HCT116 (cell line): ENCODE measurements at regions not wholly inside any gene's neighbourhood (a gene's known extent, or its start where the extent isn't known, plus 50 kb on each side); places are given as distances from the start of the nearest gene placed in this dataset.

Experiments used
- ATAC-seq: fragments of 200-7000 bp; cut with Tn5 transposase; 2 replicates; pipeline ENCODE4 v1.9.1; 2020; ENCODE audit warnings: mild to moderate bottlenecking, moderate library complexity
- BruUV-seq: library from RNA; stranded (reverse); fragments of 400-500 nt; replicated peaks from 2 replicates; lab custom pipeline; 2021; lab: Mats Ljungman, UMichigan
- CTCF ChIA-PET: fragments of 300-600 bp; sonication (Branson Sonifier 250); formaldehyde crosslinking; loops from one replicate; lab custom pipeline; 2021; ENCODE audit warnings: antibody characterized with exemption; lab: Charles Lee
- POLR2A ChIA-PET: fragments of 300-600, 350-600 bp; sonication (Branson Sonifier 250); formaldehyde crosslinking; loops from one replicate; lab custom pipeline; 2021; ENCODE audit warnings: antibody characterized with exemption; lab: Charles Lee
- RAD21 ChIA-PET, 2 experiments: fragments of 300-600 bp; sonication (Branson Sonifier 250); formaldehyde crosslinking; loops; one replicate each; lab custom pipeline; 2023; ENCODE audit warnings: low total read pairs in 2 of 2; ENCODE audit not compliant: uncharacterized antibody in 2 of 2, unreplicated experiment in 2 of 2, low non-redundant PET in 1 of 2; lab: Charles Lee
- DNase-seq: peaks from one replicate; pipeline ENCODE4 v3.0.0-alpha.2; 2010; ENCODE audit warnings: low read depth, low spot score
- H2AFZ ChIP-seq: fragments of 200-600 bp; shearing (Covaris generic), sonication (generic); 2 replicates; pipeline ENCODE4 v1.6.1; 2017; ENCODE audit warnings: low read depth, mixed run types, mixed read lengths, antibody characterized with exemption, low read length; ENCODE audit not compliant: poor library complexity, severe bottlenecking
- H3K27ac ChIP-seq: 2 replicates; pipeline ENCODE4 v1.5.1; 2012; ENCODE audit warnings: low read depth, low read length
- H3K27me3 ChIP-seq: fragments of 200-600 bp; sonication (generic); 2 replicates; pipeline ENCODE4 v1.6.1; 2016; ENCODE audit warnings: mixed run types, low read length, mixed read lengths; ENCODE audit not compliant: insufficient read depth
- H3K36me3 ChIP-seq, 2 experiments: fragments of 200-500 bp in 1 of 2; fragments of 200-600 bp in 1 of 2; sonication (Bioruptor generic) in 1 of 2; sonication (generic) in 1 of 2; 2 replicates each; pipeline versions ENCODE4 v1.5.1 to v1.6.1; 2014 to 2016; ENCODE audit warnings: low read length in 2 of 2, inconsistent platforms in 1 of 2, mixed read lengths in 1 of 2, mixed run types in 1 of 2; ENCODE audit not compliant: insufficient read depth in 2 of 2, control insufficient read depth in 1 of 2
- H3K4me1 ChIP-seq, 2 experiments: fragments of 200-600 bp in 1 of 2; sonication (generic) in 1 of 2; 2 replicates each; pipeline versions ENCODE4 v1.5.1 to v1.6.1; 2012 to 2017; ENCODE audit warnings: low read length in 2 of 2, inconsistent platforms in 1 of 2, mild to moderate bottlenecking in 1 of 2, mixed read lengths in 1 of 2, mixed run types in 1 of 2, moderate library complexity in 1 of 2; ENCODE audit not compliant: insufficient read depth in 2 of 2, control insufficient read depth in 1 of 2
- H3K4me2 ChIP-seq: fragments of 200-600 bp; sonication (generic); 2 replicates; pipeline ENCODE4 v1.6.1; 2017; ENCODE audit warnings: mixed run types, low read length, mixed read lengths
- H3K4me3 ChIP-seq, 2 experiments: fragments of 200-600 bp in 1 of 2; sonication (generic) in 1 of 2; replicated peaks in 1 of 2; 2 replicates each; pipeline ENCODE4 v1.5.1; 2011 to 2016; ENCODE audit warnings: low read length in 2 of 2, control low read depth in 1 of 2, low read depth in 1 of 2, mild to moderate bottlenecking in 1 of 2, mixed read lengths in 1 of 2, mixed run types in 1 of 2
- H3K79me2 ChIP-seq: fragments of 200-600 bp; sonication (generic); 2 replicates; pipeline ENCODE4 v1.6.1; 2017; ENCODE audit warnings: mild to moderate bottlenecking, mixed run types, low read length, moderate library complexity, mixed read lengths; ENCODE audit not compliant: insufficient read depth
- H3K9ac ChIP-seq: fragments of 200-600 bp; sonication (generic); 2 replicates; pipeline ENCODE4 v1.6.1; 2016; ENCODE audit warnings: low read length, mixed read lengths
- H3K9me2 ChIP-seq: fragments of 200-600 bp; sonication (generic), shearing (Covaris generic); 2 replicates; pipeline ENCODE4 v1.6.1; 2017; ENCODE audit warnings: mixed run types, mild to moderate bottlenecking, moderate library complexity; ENCODE audit not compliant: insufficient read depth
- H3K9me3 ChIP-seq, 2 experiments: fragments of 200-500 bp in 1 of 2; fragments of 200-600 bp in 1 of 2; sonication (Bioruptor generic) in 1 of 2; sonication (generic) in 1 of 2; 2 replicates each; pipeline ENCODE4 v1.6.1; 2014 to 2017; ENCODE audit warnings: low read length in 2 of 2, mixed read lengths in 2 of 2, inconsistent platforms in 1 of 2, low read depth in 1 of 2, mild to moderate bottlenecking in 1 of 2, mixed run types in 1 of 2, moderate library complexity in 1 of 2; ENCODE audit not compliant: control insufficient read depth in 1 of 2, insufficient read depth in 1 of 2
- H4K20me1 ChIP-seq: fragments of 200-600 bp; sonication (generic), shearing (Covaris generic); 2 replicates; pipeline ENCODE4 v1.6.1; 2017; ENCODE audit warnings: mixed run types, mild to moderate bottlenecking, moderate library complexity; ENCODE audit not compliant: insufficient read depth
- CEBPB ChIP-seq: IDR thresholded peaks from 2 replicates; pipeline ENCODE4 v1.6.1; 2012; ENCODE audit warnings: low read depth
- EZH2 ChIP-seq: fragments of 200-600 bp; sonication (generic); IDR thresholded peaks from 2 replicates; pipeline ENCODE4 v1.6.1; 2017; ENCODE audit warnings: antibody characterized with exemption, mixed run types
- EZH2phosphoT487 ChIP-seq: fragments of 200-600 bp; IDR thresholded peaks from 2 replicates; pipeline ENCODE4 v1.6.1; 2018; ENCODE audit warnings: antibody characterized with exemption, borderline replicate concordance
- FOSL1 ChIP-seq: IDR thresholded peaks from 2 replicates; pipeline ENCODE4 v1.6.1; 2012; ENCODE audit warnings: low read depth
- JUND ChIP-seq: IDR thresholded peaks from 2 replicates; pipeline ENCODE4 v1.6.1; 2012
- POLR2A ChIP-seq: IDR thresholded peaks from 2 replicates; pipeline ENCODE4 v1.7.0; 2011; ENCODE audit warnings: borderline replicate concordance; ENCODE audit not compliant: insufficient read depth, insufficient read length; ENCODE audit errors: extremely low read depth
- RAD21 ChIP-seq: IDR thresholded peaks from 2 replicates; pipeline ENCODE4 v1.6.1; 2012; ENCODE audit warnings: low read depth, mild to moderate bottlenecking
- REST ChIP-seq: IDR thresholded peaks from 2 replicates; pipeline ENCODE4 v1.6.1; 2012; ENCODE audit warnings: low read depth
- SP1 ChIP-seq: IDR thresholded peaks from 2 replicates; pipeline ENCODE4 v1.6.1; 2012; ENCODE audit warnings: low read depth
- SRF ChIP-seq: IDR thresholded peaks from 2 replicates; pipeline ENCODE4 v1.6.1; 2012; ENCODE audit warnings: low read depth
- ZFX ChIP-seq: fragments of 450-650 bp; IDR thresholded peaks from 2 replicates; pipeline ENCODE4 v1.6.1; 2017
- intact Hi-C: fragments of 100-400 bp; cut with micrococcal nuclease; formaldehyde crosslinking; loops from 2 replicates; pipeline ENCODE4 v1.10.0; 2022
- TF ChIP-seq, protein P1 (sequence below): IDR thresholded peaks from 2 replicates; pipeline ENCODE4 v1.6.1; 2012
- TF ChIP-seq, protein P2 (sequence below): IDR thresholded peaks from 2 replicates; pipeline ENCODE4 v1.6.1; 2011; ENCODE audit warnings: mild to moderate bottlenecking, low read length, moderate library complexity; ENCODE audit not compliant: insufficient replicate concordance; ENCODE audit errors: extremely low read depth
- TF ChIP-seq, protein P3 (sequence below): IDR thresholded peaks from 2 replicates; pipeline ENCODE4 v1.6.1; 2012

DNA sequence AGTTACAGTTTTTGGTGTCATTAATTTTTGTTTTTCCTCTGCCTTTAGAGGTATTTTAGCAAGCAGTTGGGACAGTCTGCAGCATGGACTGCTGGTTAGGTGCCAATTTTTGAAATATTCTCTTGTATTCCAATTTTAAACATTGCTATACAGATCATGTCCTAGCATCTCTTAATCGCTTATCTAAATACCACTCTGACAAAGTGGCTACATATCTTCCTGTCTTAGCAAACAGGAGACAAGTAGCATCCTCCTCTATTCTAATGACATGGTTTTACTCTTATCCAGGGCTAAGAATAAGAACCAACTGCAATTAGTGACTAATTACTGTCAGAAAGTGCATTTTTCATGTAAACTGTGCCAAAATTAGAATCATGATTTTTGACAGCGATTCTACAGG, 117.8 kb upstream of the ATP2B1 start:
- no peak for DNase-seq
- no TSS peak for BruUV-seq
- no peak overlapping the region for H3K4me3 ChIP-seq
- H3K27ac ChIP-seq = no peak overlapping the region
- no peak overlapping the region for H3K9ac ChIP-seq
- no peaks in the 10 kb centered on the region for H3K36me3 ChIP-seq
- no peak overlapping the region for H3K4me2 ChIP-seq
- peaks cover 8 to 12% of the 10 kb centered on the region in 2 experiments; a peak in 3 of 4 replicates for H3K4me1 ChIP-seq
- POLR2A ChIA-PET = no interaction called here
- no peaks in the 10 kb centered on the region for H3K79me2 ChIP-seq
- no peaks in the 10 kb centered on the region for H3K9me2 ChIP-seq
- CTCF ChIA-PET = no interaction called here
- intact Hi-C loops = no loop called here
- no peaks in the 10 kb centered on the region for H3K9me3 ChIP-seq
- no peaks in the 10 kb centered on the region for H4K20me1 ChIP-seq
- RAD21 ChIA-PET = no interaction called here
- no peaks in the 10 kb centered on the region for H3K27me3 ChIP-seq
- TF ChIP-seq REST = no peak
- TF ChIP-seq ZFX = no peak
- TF ChIP-seq SRF = no peak
- ATAC-seq = no peak
- peak overlapping the region; percentile 85 for H2AFZ ChIP-seq

- DNase-seq = peak; percentile 28
- BruUV-seq = no TSS peak
- H3K27me3 ChIP-seq = no peaks in the 10 kb centered on the region
- intact Hi-C loops = no loop called here
- peak; percentile 52 for ATAC-seq
- H3K4me1 ChIP-seq = peaks cover 8 to 12% of the 10 kb centered on the region in 2 experiments; a peak in 3 of 4 replicates
- ChIA-PET RAD21 (no interaction called here), POLR2A (no interaction called here), CTCF (no interaction called here)
- H3K9ac ChIP-seq = no peak overlapping the region
- no peaks in the 10 kb centered on the region for H4K20me1 ChIP-seq
- H3K79me2 ChIP-seq = no peaks in the 10 kb centered on the region
- H2AFZ ChIP-seq = peak overlapping the region; percentile 85
- H3K9me2 ChIP-seq = no peaks in the 10 kb centered on the region
- peak overlapping the region; percentile 32 for H3K4me2 ChIP-seq
- H3K27ac ChIP-seq = no peak overlapping the region
- H3K4me3 ChIP-seq = no peak overlapping the region
- no peaks in the 10 kb centered on the region for H3K36me3 ChIP-seq
- H3K9me3 ChIP-seq = no peaks in the 10 kb centered on the region
- TF ChIP-seq RAD21 = peak; percentile 17; the same call in 1 of the 2 replicates
- TF ChIP-seq POLR2A = no peak
- TF ChIP-seq FOSL1 = peak; percentile 48
- TF ChIP-seq EZH2phosphoT487 = no peak
- TF ChIP-seq SP1 = peak; percentile 47
- TF ChIP-seq CEBPB = no peak
- TF ChIP-seq, protein P1, sequence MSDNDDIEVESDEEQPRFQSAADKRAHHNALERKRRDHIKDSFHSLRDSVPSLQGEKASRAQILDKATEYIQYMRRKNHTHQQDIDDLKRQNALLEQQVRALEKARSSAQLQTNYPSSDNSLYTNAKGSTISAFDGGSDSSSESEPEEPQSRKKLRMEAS = no peak
- no peak for TF ChIP-seq SRF
- no peak for TF ChIP-seq EZH2
- TF ChIP-seq, protein P2, sequence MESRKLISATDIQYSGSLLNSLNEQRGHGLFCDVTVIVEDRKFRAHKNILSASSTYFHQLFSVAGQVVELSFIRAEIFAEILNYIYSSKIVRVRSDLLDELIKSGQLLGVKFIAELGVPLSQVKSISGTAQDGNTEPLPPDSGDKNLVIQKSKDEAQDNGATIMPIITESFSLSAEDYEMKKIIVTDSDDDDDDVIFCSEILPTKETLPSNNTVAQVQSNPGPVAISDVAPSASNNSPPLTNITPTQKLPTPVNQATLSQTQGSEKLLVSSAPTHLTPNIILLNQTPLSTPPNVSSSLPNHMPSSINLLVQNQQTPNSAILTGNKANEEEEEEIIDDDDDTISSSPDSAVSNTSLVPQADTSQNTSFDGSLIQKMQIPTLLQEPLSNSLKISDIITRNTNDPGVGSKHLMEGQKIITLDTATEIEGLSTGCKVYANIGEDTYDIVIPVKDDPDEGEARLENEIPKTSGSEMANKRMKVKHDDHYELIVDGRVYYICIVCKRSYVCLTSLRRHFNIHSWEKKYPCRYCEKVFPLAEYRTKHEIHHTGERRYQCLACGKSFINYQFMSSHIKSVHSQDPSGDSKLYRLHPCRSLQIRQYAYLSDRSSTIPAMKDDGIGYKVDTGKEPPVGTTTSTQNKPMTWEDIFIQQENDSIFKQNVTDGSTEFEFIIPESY = no peak
- TF ChIP-seq, protein P3, sequence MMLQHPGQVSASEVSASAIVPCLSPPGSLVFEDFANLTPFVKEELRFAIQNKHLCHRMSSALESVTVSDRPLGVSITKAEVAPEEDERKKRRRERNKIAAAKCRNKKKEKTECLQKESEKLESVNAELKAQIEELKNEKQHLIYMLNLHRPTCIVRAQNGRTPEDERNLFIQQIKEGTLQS = no peak
- peak; percentile 45 for TF ChIP-seq JUND
These were observed 117.2 kb upstream of the ATP2B1 start for GRCh38 chr12:89825591-89826449.
